SU-DHL-6 (cell line): ENCODE measurements at regions not wholly inside any gene's neighbourhood (a gene's known extent, or its start where the extent isn't known, plus 50 kb on each side); places are given as distances from the start of the nearest gene placed in this dataset.

ENCODE experiments used
- H2AFZ ChIP-seq: fragments of 200-600 bp; sonication (generic); 2 replicates; pipeline ENCODE4 v1.6.1; 2014; ENCODE audit warnings: low read depth, mild to moderate bottlenecking, moderate library complexity, mixed read lengths, antibody characterized with exemption, low read length; ENCODE audit not compliant: severe bottlenecking
- H3F3A ChIP-seq: fragments of 200-600 bp; shearing (Covaris generic); 2 replicates; pipeline ENCODE4 v1.6.0; 2016; ENCODE audit warnings: antibody characterized with exemption, mild to moderate bottlenecking; ENCODE audit not compliant: insufficient read depth
- H3K27ac ChIP-seq: fragments of 200-600 bp; sonication (generic); 2 replicates; pipeline ENCODE4 v1.5.1; 2016; ENCODE audit warnings: low read depth, mild to moderate bottlenecking, low read length, moderate library complexity, mixed read lengths
- H3K27me3 ChIP-seq: fragments of 200-600 bp; sonication (generic), shearing (Covaris generic); 2 replicates; pipeline ENCODE4 v1.6.0; 2014; ENCODE audit warnings: mild to moderate bottlenecking, low read length
- H3K36me3 ChIP-seq: fragments of 200-600 bp; sonication (generic); 2 replicates; pipeline ENCODE4 v1.6.1; 2014; ENCODE audit warnings: mild to moderate bottlenecking, low read length, mixed read lengths
- H3K4me2 ChIP-seq: fragments of 300-600, 200-600 bp; shearing (Covaris generic), sonication (generic); 2 replicates; pipeline ENCODE4 v1.6.0; 2014; ENCODE audit warnings: low read length, low read depth, mild to moderate bottlenecking; ENCODE audit not compliant: poor library complexity, severe bottlenecking
- H3K4me3 ChIP-seq: fragments of 200-600 bp; sonication (generic); 2 replicates; pipeline ENCODE4 v1.5.1; 2014; ENCODE audit warnings: antibody characterized with exemption, low read length, mild to moderate bottlenecking, mixed read lengths; ENCODE audit not compliant: insufficient read depth, poor library complexity, severe bottlenecking
- H3K79me2 ChIP-seq: fragments of 200-600 bp; sonication (generic); 2 replicates; pipeline ENCODE4 v1.6.1; 2014; ENCODE audit warnings: mild to moderate bottlenecking, low read length, moderate library complexity; ENCODE audit not compliant: insufficient read depth
- H3K9ac ChIP-seq: fragments of 200-600 bp; sonication (generic); 2 replicates; pipeline ENCODE4 v1.7.0; 2014; ENCODE audit warnings: mild to moderate bottlenecking, low read length
- H3K9me2 ChIP-seq: fragments of 200-600 bp; sonication (generic); replicated peaks from 2 replicates; pipeline ENCODE4 v1.6.1; 2014; ENCODE audit warnings: low read length; ENCODE audit not compliant: insufficient read depth
- H3K9me3 ChIP-seq: fragments of 200-600 bp; sonication (generic); 2 replicates; pipeline ENCODE4 v1.6.1; 2014; ENCODE audit warnings: low read length, mixed read lengths; ENCODE audit not compliant: insufficient read depth
- H4K20me1 ChIP-seq: fragments of 200-600 bp; sonication (generic); 2 replicates; pipeline ENCODE4 v1.6.1; 2014; ENCODE audit warnings: low read depth, mild to moderate bottlenecking, antibody characterized with exemption, low read length, moderate library complexity, mixed read lengths
- CTCF ChIP-seq: fragments of 200-600 bp; sonication (generic); IDR thresholded peaks from one replicate; pipeline ENCODE4 v1.5.1; 2017; ENCODE audit warnings: antibody characterized with exemption, mild to moderate bottlenecking, low read length, moderate library complexity; ENCODE audit not compliant: insufficient read depth, poor library complexity, severe bottlenecking
- EZH2phosphoT487 ChIP-seq: fragments of 200-600 bp; sonication (generic), shearing (Covaris generic); conservative IDR thresholded peaks from 2 replicates; pipeline ENCODE4 v1.6.1; 2018; ENCODE audit warnings: mild to moderate bottlenecking, antibody characterized with exemption, low read length, moderate library complexity, mixed read lengths

- no peak overlapping the region for H2AFZ ChIP-seq
- TF ChIP-seq CTCF (no peak), EZH2phosphoT487 (no peak)
- H3K9me3 ChIP-seq = no peaks in the 10 kb centered on the region
- no peaks in the 10 kb centered on the region for H3K27me3 ChIP-seq
- H3K36me3 ChIP-seq = no peaks in the 10 kb centered on the region
- H3K79me2 ChIP-seq = no peaks in the 10 kb centered on the region
- no peak overlapping the region for H3K27ac ChIP-seq
- no peaks in the 10 kb centered on the region for H3F3A ChIP-seq
- no peak overlapping the region for H3K9ac ChIP-seq
- H3K4me2 ChIP-seq = no peak overlapping the region
- H3K4me3 ChIP-seq = no peak overlapping the region
- no peaks in the 10 kb centered on the region for H4K20me1 ChIP-seq
- H3K9me2 ChIP-seq = no peaks in the 10 kb centered on the region
Measured at GRCh38 chr11:115672999-115673411, 168.8 kb upstream of the CADM1 start.

GRCh38 chr11:115672412-115672811 lies 168.2 kb upstream of the CADM1 start:
- H3K9ac ChIP-seq = no peak overlapping the region
- no peak for TF ChIP-seq CTCF
- TF ChIP-seq EZH2phosphoT487 = no peak
- no peak overlapping the region for H3K4me2 ChIP-seq
- H3F3A ChIP-seq = no peaks in the 10 kb centered on the region
- H3K9me3 ChIP-seq = no peaks in the 10 kb centered on the region
- H3K4me3 ChIP-seq = no peak overlapping the region
- no peak overlapping the region for H3K27ac ChIP-seq
- H4K20me1 ChIP-seq = no peaks in the 10 kb centered on the region
- no peak overlapping the region for H2AFZ ChIP-seq
- no peaks in the 10 kb centered on the region for H3K9me2 ChIP-seq
- no peaks in the 10 kb centered on the region for H3K36me3 ChIP-seq
- no peaks in the 10 kb centered on the region for H3K79me2 ChIP-seq
- no peaks in the 10 kb centered on the region for H3K27me3 ChIP-seq

- no peak overlapping the region for H3K4me3 ChIP-seq
- no peak overlapping the region for H3K4me2 ChIP-seq
- no peaks in the 10 kb centered on the region for H3K9me3 ChIP-seq
- no peaks in the 10 kb centered on the region for H3K27me3 ChIP-seq
- H3K36me3 ChIP-seq = no peaks in the 10 kb centered on the region
- no peak overlapping the region for H2AFZ ChIP-seq
- TF ChIP-seq CTCF = no peak
- TF ChIP-seq EZH2phosphoT487 = no peak
- no peaks in the 10 kb centered on the region for H3K9me2 ChIP-seq
- no peaks in the 10 kb centered on the region for H3F3A ChIP-seq
- H3K79me2 ChIP-seq = no peaks in the 10 kb centered on the region
- no peak overlapping the region for H3K27ac ChIP-seq
- H4K20me1 ChIP-seq = no peaks in the 10 kb centered on the region
- H3K9ac ChIP-seq = no peak overlapping the region
Measured at GRCh38 chr11:115670538-115671205, 166.5 kb upstream of the CADM1 start.
